H1 (cell line): ENCODE measurements at regions not wholly inside any gene's neighbourhood (a gene's known extent, or its start where the extent isn't known, plus 50 kb on each side); places are given as distances from the start of the nearest gene placed in this dataset.

Source experiments
- EGR1 ChIP-seq: IDR thresholded peaks from 2 replicates; pipeline ENCODE4 v1.6.1; 2011; ENCODE audit warnings: low read depth, low read length, borderline replicate concordance
- PHF8 ChIP-seq: fragments of 200-600 bp; sonication (generic); conservative IDR thresholded peaks from 2 replicates; pipeline ENCODE4 v1.7.1; 2012; ENCODE audit warnings: low read depth, mild to moderate bottlenecking, inconsistent platforms, low read length, moderate library complexity
- SAP30 ChIP-seq: fragments of 300-600 bp; sonication (generic); IDR thresholded peaks from 2 replicates; pipeline ENCODE4 v1.7.1; 2012; ENCODE audit warnings: low read length, moderate library complexity, mild to moderate bottlenecking, inconsistent platforms; ENCODE audit not compliant: insufficient read depth, insufficient replicate concordance

DNA sequence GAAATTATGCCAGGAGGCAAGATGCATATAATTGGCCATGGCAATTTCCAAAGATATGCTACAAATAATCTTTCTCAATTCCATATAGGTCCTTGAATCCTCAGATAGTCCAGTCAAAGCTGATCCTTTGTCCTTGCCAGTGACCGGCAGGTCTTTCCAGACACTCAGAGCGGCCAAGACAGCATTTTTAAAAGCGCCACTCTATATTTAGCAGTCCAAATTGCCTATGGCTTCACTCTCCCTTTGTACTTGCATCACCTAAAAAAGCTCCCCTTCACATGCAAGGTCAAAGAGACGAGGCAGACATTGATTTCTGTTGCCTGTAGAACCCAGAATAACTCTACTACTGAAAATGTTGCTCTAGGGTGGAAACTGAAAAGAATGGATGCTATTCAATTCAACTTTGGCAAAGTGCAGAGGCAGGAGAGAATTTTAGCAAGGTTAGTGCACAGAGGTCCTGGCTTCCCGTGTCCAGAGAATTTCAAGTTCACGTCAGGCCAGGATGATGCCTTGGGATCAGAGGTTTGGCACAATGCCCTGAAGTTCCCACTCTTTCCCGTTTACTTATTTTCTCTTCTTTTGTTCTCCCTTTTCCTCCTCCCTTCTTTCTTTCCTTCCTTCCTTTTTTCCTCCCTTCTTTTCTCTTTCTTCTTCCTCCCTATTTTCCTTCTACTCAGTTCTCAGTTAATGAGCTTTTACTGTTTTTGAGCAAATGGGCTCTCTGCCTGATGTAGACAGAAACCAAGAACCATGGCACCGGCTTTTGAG, 108.5 kb downstream of the KCNK1 start (continued):
- no peak for TF ChIP-seq PHF8
- no peak for TF ChIP-seq SAP30
- no peak for TF ChIP-seq EGR1
